ENCODE measurements at regions not wholly inside any gene's neighbourhood (a gene's known extent, or its start where the extent isn't known, plus 50 kb on each side); places are given as distances from the start of the nearest gene placed in this dataset.

DNA sequence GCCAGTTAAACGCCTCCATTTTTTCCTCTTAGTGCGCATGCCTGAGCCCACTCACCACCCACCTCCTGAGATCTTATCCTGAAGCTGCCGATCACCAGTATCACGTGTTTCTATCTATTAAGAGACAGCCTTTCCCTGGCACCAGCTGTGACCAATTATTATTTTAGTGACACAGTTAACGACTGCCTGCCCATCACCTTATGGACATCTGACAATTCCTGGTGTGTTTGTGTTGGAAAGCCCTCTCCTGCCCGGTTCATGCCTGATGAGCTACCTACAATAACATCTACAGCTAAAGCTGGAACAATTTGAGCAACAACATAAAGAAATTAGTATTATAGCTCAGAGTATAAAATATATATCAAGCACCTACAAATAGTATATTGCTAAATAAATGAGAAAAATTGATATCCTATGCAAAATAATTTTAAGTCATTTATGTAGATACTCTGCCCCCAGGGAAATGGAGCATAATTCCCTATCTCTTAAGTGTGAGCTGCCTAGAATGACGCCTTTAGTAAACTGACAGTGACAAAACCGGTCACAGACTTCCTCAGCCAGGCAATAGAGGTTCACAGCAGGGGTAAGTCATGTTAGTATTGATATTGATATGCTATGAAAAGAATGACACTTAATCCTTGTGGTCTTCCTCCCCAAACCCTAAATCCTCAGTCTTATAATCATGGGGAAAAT, 862.2 kb downstream of the TRAM1L1 start:
- TF ChIP-seq POLR2AphosphoS5 (IDR thresholded peaks at IDR 0.05) (no peak), CTCF (IDR thresholded peaks at IDR 0.05 in 8 of 11, conservative IDR thresholded peaks at IDR 0.05 in 3 of 11) (no peak)
